Non-pigmented ciliary epithelial cell (primary cell): ENCODE measurements at regions not wholly inside any gene's neighbourhood (a gene's known extent, or its start where the extent isn't known, plus 50 kb on each side); places are given as distances from the start of the nearest gene placed in this dataset.

Experiments
- DNase-seq: peaks from one replicate; pipeline ENCODE4 v3.0.0-alpha.2; 2010; ENCODE audit warnings: low read depth

GRCh38 chr5:88144219-88145001, 124.2 kb downstream of the TMEM161B start:
- DNase-seq, result no peak

GRCh38 chr5:88143693-88144218, 124.9 kb downstream of the TMEM161B start:
- no peak for DNase-seq

GRCh38 chr5:88142886-88143692, 125.6 kb downstream of the TMEM161B start:
- DNase-seq, result no peak

- DNase-seq, result no peak
These were observed 126.1 kb downstream of the TMEM161B start for GRCh38 chr5:88142636-88142885.

- peak; percentile 73 for DNase-seq
These were observed 127.5 kb downstream of the TMEM161B start for GRCh38 chr5:88140856-88141752.

GRCh38 chr5:88140396-88140855, 128.2 kb downstream of the TMEM161B start:
- no peak for DNase-seq

GRCh38 chr5:88130211-88130815, 138.3 kb downstream of the TMEM161B start:
- DNase-seq, result no peak

- no peak for DNase-seq
These were observed 139.8 kb downstream of the TMEM161B start for GRCh38 chr5:88128813-88129212.

GRCh38 chr5:88119535-88120125, 149.0 kb downstream of the TMEM161B start:
- no peak for DNase-seq

- no peak for DNase-seq
These were observed 150.5 kb downstream of the TMEM161B start for GRCh38 chr5:88118179-88118578.

GRCh38 chr5:88117546-88117945, 151.1 kb downstream of the TMEM161B start:
- DNase-seq, result no peak

- no peak for DNase-seq
These were observed 152.2 kb downstream of the TMEM161B start for GRCh38 chr5:88116396-88116795.

GRCh38 chr5:88115211-88115610, 153.4 kb downstream of the TMEM161B start:
- DNase-seq, result no peak

GRCh38 chr5:88113429-88113828, 155.2 kb downstream of the TMEM161B start:
- no peak for DNase-seq

- DNase-seq, result no peak
These were observed 158.8 kb downstream of the TMEM161B start for GRCh38 chr5:88109818-88110217.

GRCh38 chr5:88108490-88109279, 160.0 kb downstream of the TMEM161B start:
- no peak for DNase-seq

GRCh38 chr5:88094906-88095496, 173.6 kb downstream of the TMEM161B start:
- DNase-seq, result no peak

- DNase-seq, result no peak
These were observed 174.2 kb downstream of the TMEM161B start for GRCh38 chr5:88094403-88094802.

- DNase-seq, result no peak
These were observed 174.9 kb downstream of the TMEM161B start for GRCh38 chr5:88093765-88094164.

GRCh38 chr5:88092958-88093605, 175.6 kb downstream of the TMEM161B start:
- no peak for DNase-seq
